ENCODE measurements at regions not wholly inside any gene's neighbourhood (a gene's known extent, or its start where the extent isn't known, plus 50 kb on each side); places are given as distances from the start of the nearest gene placed in this dataset.

DNA sequence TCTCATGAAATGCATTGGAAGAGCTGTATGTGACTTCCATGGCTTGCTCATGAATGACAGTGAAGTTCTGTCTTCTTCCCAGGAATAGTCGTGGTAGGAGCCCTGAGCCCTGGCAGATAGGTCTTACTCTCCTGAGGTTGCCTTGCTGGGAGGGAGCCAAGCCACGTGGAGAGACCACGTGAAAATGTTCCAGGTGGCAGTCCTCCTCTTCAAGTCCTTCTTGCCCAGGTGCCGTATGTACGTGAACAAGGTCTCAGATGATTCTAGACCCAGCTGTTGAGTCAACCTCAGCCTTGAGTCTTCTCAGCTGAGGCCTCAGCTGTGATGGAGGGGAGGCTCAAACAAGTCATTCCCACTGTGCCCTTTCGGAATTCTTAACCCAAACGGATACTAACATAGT is 192.4 kb upstream of the PRDM1 start:
- H3K4me3 ChIP-seq (ENCODE audit: low read depth, low read length), result no peak overlapping the region
- no peak for DNase-seq (ENCODE audit: low read depth)
- TF ChIP-seq, protein P1, sequence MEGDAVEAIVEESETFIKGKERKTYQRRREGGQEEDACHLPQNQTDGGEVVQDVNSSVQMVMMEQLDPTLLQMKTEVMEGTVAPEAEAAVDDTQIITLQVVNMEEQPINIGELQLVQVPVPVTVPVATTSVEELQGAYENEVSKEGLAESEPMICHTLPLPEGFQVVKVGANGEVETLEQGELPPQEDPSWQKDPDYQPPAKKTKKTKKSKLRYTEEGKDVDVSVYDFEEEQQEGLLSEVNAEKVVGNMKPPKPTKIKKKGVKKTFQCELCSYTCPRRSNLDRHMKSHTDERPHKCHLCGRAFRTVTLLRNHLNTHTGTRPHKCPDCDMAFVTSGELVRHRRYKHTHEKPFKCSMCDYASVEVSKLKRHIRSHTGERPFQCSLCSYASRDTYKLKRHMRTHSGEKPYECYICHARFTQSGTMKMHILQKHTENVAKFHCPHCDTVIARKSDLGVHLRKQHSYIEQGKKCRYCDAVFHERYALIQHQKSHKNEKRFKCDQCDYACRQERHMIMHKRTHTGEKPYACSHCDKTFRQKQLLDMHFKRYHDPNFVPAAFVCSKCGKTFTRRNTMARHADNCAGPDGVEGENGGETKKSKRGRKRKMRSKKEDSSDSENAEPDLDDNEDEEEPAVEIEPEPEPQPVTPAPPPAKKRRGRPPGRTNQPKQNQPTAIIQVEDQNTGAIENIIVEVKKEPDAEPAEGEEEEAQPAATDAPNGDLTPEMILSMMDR (IDR thresholded peaks at IDR 0.05; ENCODE audit: low read depth, low read length, missing control alignments), result no peak

DNA sequence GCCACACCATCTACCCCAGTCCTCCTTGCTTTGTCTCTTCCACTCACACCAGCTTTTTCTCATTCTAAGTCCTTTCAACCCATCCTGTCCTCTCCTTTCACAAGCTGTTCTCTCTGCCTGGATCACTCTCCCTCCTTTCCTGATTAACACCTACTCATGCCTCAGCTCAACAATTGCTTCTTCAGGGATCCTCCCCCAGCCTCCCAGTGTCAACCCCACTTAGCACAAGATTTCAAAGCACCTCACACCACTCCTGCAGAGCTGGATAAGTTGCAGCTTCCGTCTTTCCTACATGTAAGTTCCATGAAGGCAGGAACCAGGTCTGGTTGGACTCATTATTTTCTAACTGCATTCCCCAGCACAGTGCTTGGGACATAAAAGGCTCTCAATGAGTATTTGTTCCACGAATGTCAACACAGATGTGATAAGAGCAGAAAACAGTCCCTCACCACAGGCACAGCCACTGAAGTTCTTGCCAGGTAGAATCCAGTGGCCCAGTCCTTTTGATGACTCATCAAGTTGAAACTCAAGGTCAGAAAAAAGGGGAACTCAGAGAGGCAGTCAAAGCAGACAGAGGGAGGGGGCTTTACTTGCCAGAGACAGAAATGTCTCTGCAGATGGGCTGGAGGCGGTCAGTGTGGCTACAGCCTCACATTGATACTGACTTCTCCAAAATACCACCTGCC is 193.4 kb upstream of the PRDM1 start:
- TF ChIP-seq, protein P1 (IDR thresholded peaks at IDR 0.05; ENCODE audit: low read depth, low read length, missing control alignments), result no peak
- DNase-seq (ENCODE audit: low read depth), result peak; percentile 80
- no peak overlapping the region for H3K4me3 ChIP-seq (ENCODE audit: low read depth, low read length)

DNA sequence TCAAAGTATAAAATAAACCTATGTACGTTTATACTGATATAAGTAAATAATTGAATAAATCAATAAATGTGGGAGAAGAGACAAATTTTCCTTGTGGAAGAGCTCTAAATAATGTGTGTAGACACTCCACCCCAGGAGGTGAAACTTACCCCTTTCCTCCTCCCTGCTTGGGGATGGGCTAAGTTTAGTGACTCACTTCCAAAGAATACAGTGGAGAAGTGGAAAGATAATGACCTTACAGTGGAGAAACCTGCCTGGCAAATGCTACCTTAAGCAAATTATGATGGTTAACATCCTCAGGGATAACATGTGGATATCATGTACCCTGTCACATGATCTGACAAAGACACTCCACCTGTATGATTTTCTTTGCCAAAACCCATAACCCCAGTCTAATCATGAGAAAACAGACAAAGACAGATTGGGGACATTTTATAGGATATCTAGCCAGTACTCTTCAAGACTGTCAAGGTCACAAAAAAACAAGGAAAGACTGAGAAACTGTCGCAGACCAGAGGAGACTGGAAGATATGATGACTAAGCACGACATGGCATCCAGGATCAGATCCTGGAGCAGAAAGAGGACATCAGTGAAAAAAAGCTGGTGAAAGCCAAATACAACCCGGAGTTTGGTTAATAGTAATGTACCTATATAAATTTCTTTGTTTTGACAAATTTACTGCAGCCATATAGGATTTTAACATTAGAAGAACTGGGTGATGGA is 195.5 kb upstream of the PRDM1 start:
- no peak overlapping the region for H3K4me3 ChIP-seq (ENCODE audit: low read depth, low read length)
- no peak for DNase-seq (ENCODE audit: low read depth)
- TF ChIP-seq, protein P1 (IDR thresholded peaks at IDR 0.05; ENCODE audit: low read depth, low read length, missing control alignments), result no peak

DNA sequence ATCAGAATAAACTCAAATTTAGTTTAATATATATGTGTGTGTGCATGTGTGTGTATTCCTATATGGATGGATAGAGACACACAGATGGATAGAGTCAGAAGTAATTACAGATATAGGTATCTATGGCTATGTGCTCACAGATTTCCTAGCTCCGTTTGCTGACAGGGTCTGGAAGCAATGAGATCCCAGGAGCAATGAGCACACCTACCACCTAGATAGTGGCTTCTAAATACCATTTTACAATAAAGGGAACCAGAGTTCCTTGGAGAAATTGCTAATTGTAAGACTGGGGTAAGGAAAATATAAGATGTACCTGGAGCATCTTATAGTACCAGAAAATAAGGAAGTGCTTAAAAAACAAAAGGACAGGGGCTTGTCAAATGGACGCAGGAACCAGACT is 196.2 kb upstream of the PRDM1 start:
- DNase-seq (ENCODE audit: low read depth), result no peak
- H3K4me3 ChIP-seq (ENCODE audit: low read depth, low read length), result no peak overlapping the region
- TF ChIP-seq, protein P1 (IDR thresholded peaks at IDR 0.05; ENCODE audit: low read depth, low read length, missing control alignments), result no peak

DNA sequence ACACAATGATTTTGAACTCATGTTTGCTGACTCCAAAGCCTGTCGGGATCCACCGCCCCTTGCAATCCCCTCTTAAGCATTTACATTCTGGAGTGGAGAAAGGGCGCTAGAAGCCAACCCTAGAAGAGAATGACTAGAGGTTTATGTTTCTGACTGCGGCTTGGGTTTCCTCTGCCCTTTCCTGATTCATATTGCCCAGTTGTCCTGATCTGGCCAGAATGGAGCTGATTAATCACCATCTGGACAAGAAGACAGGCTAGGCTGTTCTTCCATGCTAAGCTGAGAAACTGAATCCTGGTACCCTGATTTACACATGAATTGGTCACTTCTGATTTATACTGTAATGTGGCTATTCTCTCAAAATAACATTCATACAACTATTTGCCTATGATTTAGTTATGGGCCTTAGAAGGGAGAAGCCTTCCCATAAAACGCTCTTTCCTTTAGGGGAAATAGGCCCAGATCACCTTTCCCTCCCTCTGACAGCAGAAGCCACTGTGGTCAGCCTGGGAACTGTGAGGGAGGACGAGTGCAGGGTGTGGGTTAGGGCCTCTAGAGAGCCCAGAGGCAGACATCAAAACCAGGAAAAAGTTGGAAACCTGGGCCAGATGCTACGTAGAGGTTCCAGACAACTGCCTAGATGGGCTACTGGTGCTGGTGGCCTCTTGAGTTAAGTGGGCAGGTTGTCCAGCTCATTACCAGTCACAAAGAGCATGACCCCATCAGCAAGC is 199.2 kb upstream of the PRDM1 start:
- TF ChIP-seq, protein P1 (IDR thresholded peaks at IDR 0.05; ENCODE audit: low read depth, low read length, missing control alignments), result no peak
- no peak for DNase-seq (ENCODE audit: low read depth)
- H3K4me3 ChIP-seq (ENCODE audit: low read depth, low read length), result no peak overlapping the region

DNA sequence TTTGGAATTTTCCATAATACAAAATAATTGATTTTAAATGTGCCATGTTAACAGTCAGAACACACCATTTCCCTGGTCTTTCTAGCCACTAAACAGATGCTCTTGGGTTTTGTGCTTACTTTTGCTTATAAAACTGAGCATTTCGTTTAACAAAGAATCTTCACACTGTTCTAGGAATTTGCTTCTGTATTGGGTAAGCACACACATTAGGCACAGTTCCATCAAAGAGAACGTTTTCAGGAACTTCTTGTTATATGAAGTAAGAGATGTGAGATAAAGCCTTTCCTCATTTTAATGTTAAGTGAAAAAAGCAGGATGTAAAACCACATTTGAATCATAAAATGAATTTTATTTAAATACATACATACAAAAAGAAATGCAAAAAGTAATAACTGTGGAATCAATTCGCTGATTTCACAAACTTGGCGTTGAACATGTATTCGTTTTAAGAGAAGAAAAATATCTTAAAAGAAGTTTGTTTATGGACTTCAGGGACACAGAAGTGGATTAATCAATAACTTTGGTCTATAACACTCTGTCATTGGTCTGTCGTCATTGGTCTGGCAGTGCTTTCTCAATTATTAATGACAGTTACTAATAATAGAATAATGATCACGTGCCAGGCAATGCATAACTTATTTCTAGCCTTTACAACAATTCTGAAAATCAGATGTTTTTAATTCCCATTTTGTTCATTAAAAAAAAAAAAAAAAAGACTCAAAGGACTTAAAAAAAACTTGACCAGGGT is 199.9 kb upstream of the PRDM1 start:
- no peak for DNase-seq (ENCODE audit: low read depth)
- TF ChIP-seq, protein P1 (IDR thresholded peaks at IDR 0.05; ENCODE audit: low read depth, low read length, missing control alignments), result no peak
- H3K4me3 ChIP-seq (ENCODE audit: low read depth, low read length), result no peak overlapping the region

All from GM12864 (cell line).